Sigmoid colon (tissue), 4 donors: ENCODE measurements at regions not wholly inside any gene's neighbourhood (a gene's known extent, or its start where the extent isn't known, plus 50 kb on each side); places are given as distances from the start of the nearest gene placed in this dataset.

Experiments used
- EP300 ChIP-seq, 4 donors: sonication (generic); formaldehyde crosslinking; IDR thresholded peaks; one replicate each; pipeline ENCODE4 v1.6.1; 2017; ENCODE audit warnings: antibody characterized with exemption in 4 of 4
- POLR2A ChIP-seq, 2 donors: fragments of 450-650 bp; IDR thresholded peaks; one replicate each; pipeline ENCODE4 v1.6.1; 2016; ENCODE audit warnings: antibody characterized with exemption in 2 of 2, mild to moderate bottlenecking in 2 of 2, moderate library complexity in 2 of 2
- POLR2AphosphoS5 ChIP-seq, 4 donors: sonication (generic); formaldehyde crosslinking; IDR thresholded peaks; one replicate each; pipeline ENCODE4 v1.6.1; 2017; ENCODE audit warnings: antibody characterized with exemption in 4 of 4
- TF ChIP-seq, protein P1 (sequence below), 4 experiments: fragments of 450-650 bp in 3 of 4; fragments of 200-600 bp in 1 of 4; IDR thresholded peaks; one replicate each; pipeline ENCODE4 v1.5.1; 2016 to 2019; ENCODE audit warnings: antibody characterized with exemption in 4 of 4, mild to moderate bottlenecking in 3 of 4, moderate library complexity in 2 of 4

GRCh38 chr9:12879961-12880360 lies 105.1 kb downstream of the LURAP1L start:
- TF ChIP-seq, protein P1, sequence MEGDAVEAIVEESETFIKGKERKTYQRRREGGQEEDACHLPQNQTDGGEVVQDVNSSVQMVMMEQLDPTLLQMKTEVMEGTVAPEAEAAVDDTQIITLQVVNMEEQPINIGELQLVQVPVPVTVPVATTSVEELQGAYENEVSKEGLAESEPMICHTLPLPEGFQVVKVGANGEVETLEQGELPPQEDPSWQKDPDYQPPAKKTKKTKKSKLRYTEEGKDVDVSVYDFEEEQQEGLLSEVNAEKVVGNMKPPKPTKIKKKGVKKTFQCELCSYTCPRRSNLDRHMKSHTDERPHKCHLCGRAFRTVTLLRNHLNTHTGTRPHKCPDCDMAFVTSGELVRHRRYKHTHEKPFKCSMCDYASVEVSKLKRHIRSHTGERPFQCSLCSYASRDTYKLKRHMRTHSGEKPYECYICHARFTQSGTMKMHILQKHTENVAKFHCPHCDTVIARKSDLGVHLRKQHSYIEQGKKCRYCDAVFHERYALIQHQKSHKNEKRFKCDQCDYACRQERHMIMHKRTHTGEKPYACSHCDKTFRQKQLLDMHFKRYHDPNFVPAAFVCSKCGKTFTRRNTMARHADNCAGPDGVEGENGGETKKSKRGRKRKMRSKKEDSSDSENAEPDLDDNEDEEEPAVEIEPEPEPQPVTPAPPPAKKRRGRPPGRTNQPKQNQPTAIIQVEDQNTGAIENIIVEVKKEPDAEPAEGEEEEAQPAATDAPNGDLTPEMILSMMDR (IDR thresholded peaks at IDR 0.05) = no peak
- TF ChIP-seq POLR2A (IDR thresholded peaks at IDR 0.05) = no peak
- TF ChIP-seq POLR2AphosphoS5 (IDR thresholded peaks at IDR 0.05) = no peak
- no peak for TF ChIP-seq EP300 (IDR thresholded peaks at IDR 0.05)
